Omental fat pad (tissue), 3 donors: ENCODE measurements at regions not wholly inside any gene's neighbourhood (a gene's known extent, or its start where the extent isn't known, plus 50 kb on each side); places are given as distances from the start of the nearest gene placed in this dataset.

Experiments
- ATAC-seq: fragments of 150-250 bp; one replicate; pipeline ENCODE4 v1.9.1; 2016; ENCODE audit warnings: mild to moderate bottlenecking, moderate library complexity; ENCODE audit not compliant: low FRiP score
- DNase-seq: peaks from one replicate; pipeline ENCODE4 v3.0.0-alpha.2; 2019; ENCODE audit warnings: low spot score
- CTCF ChIP-seq, 3 donors: fragments of 450-650 bp; IDR thresholded peaks; one replicate each; pipeline ENCODE4 v1.5.1; 2016 to 2017; ENCODE audit warnings: antibody characterized with exemption in 3 of 3, mild to moderate bottlenecking in 3 of 3, moderate library complexity in 2 of 3

- no peak for TF ChIP-seq CTCF (IDR thresholded peaks at IDR 0.05)
- DNase-seq (no peak), ATAC-seq (no peak)
These were observed 583.4 kb downstream of the TRAM1L1 start for GRCh38 chr4:116501954-116502353.

GRCh38 chr4:116500225-116500624 lies 585.2 kb downstream of the TRAM1L1 start:
- ATAC-seq, result no peak
- no peak for TF ChIP-seq CTCF (IDR thresholded peaks at IDR 0.05)
- no peak for DNase-seq

- no peak for TF ChIP-seq CTCF (IDR thresholded peaks at IDR 0.05)
- ATAC-seq, result no peak
- no peak for DNase-seq
These were observed 595.6 kb downstream of the TRAM1L1 start for GRCh38 chr4:116489739-116490138.

- no peak for DNase-seq
- no peak for ATAC-seq
- TF ChIP-seq CTCF (IDR thresholded peaks at IDR 0.05), result no peak
These were observed 599.0 kb downstream of the TRAM1L1 start for GRCh38 chr4:116486401-116486800.

- ATAC-seq, result no peak
- no peak for DNase-seq
- TF ChIP-seq CTCF (IDR thresholded peaks at IDR 0.05), result no peak
These were observed 604.8 kb downstream of the TRAM1L1 start for GRCh38 chr4:116480546-116480945.

GRCh38 chr4:116478343-116478742 lies 607.0 kb downstream of the TRAM1L1 start:
- no peak for ATAC-seq
- DNase-seq, result no peak
- TF ChIP-seq CTCF (IDR thresholded peaks at IDR 0.05), result no peak

GRCh38 chr4:116469582-116469981 lies 615.8 kb downstream of the TRAM1L1 start:
- DNase-seq (no peak), ATAC-seq (no peak)
- TF ChIP-seq CTCF (IDR thresholded peaks at IDR 0.05), result no peak
